Femur (tissue), 1 donor: ENCODE measurements at regions not wholly inside any gene's neighbourhood (a gene's known extent, or its start where the extent isn't known, plus 50 kb on each side); places are given as distances from the start of the nearest gene placed in this dataset.
"Not testable (repeated sequence)": the region's sequence is repeated elsewhere in the genome, so short reads cannot be mapped to it uniquely, and the experiment has no call there.

ENCODE experiments used
- DNase-seq: peaks from one replicate; pipeline ENCODE4 v3.0.0-alpha.2; 2017

GRCh38 chr5:42989190-42989589, 50.9 kb downstream of the ANXA2R start:
- no peak for DNase-seq

DNA sequence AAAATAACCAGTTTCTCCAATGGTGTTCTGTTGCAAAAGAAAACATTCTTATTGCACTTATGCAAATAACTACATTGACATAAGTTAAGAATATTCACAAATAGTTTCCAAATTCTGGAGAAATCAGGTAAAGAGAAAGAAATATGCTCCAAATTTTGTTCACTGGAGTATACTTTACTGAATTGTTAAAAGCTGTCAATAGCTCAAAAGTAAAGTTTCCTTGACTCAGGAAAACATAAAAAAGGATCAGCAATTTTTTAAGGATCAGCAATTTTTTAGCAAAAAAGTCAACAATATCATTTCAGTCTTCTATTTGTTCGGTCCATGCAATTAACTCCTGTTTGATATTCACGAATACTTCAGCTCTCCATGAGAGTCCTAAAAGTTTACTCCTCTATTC, 51.6 kb downstream of the ANXA2R start:
- DNase-seq: no peak

- no peak for DNase-seq
Observed at GRCh38 chr5:42985129-42986037, 54.7 kb downstream of the ANXA2R start.

DNA sequence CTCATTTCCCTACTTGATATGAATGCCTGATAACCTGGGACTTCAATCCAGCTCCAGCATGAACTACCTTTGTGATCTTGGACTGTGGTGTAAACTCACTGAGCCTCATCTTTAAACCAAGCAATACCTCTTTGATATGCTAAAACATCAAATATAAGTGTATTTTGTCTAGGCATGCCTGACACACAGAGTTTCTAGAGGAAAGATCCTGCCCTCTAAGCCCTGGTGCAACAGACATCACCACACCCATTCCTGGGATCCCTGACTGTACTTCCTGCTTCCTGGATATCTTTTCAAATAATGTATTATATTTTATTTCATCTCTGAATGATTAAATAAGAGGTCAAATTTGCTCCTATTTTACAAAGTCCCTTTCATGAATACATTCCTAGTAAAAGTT, 55.8 kb downstream of the ANXA2R start:
- no peak for DNase-seq

DNA sequence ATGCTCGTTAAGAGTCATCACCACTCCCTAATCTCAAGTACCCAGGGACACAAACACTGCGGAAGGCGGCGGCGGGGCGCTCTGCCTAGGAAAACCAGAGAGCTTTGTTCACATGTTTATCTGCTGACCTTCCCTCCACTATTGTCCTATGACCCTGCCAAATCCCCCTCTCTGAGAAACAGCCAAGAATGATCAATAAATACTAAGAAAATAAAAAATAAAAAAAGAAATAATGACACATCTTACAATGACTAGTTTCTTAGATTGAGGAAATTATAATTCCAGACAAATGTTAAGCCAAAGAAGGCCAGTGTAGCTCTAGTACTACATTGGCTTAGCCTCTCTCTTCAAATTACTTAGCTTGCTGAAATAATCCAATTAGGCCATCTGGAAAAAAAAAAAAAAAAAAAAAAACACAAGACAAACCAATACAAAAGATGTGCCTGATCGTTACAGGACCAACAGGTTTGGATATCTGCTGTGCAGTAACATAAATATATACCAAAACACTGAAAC, 58.0 kb downstream of the ANXA2R start:
- DNase-seq: no peak

DNA sequence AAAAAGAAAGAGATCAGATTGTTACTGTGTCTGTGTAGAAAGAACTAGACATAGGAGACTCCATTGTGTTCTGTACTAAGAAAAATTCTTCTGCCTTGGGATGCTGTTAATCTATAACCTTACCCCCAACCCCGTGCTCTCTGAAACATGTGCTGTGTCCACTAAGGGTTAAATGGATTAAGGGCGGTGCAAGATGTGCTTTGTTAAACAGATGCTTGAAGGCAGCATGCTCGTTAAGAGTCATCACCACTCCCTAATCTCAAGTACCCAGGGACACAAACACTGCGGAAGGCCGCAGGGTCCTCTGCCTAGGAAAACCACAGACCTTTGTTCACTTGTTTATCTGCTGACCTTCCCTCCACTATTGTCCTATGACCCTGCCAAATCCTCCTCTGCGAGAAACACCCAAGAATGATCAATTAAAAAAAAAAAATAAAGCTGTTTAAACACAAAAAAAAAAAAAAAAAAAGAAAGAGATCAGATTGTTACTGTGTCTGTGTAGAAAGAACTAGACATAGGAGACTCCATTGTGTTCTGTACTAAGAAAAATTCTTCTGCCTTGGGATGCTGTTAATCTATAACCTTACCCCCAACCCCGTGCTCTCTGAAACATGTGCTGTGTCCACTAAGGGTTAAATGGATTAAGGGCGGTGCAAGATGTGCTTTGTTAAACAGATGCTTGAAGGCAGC, 58.6 kb downstream of the ANXA2R start:
- DNase-seq: not testable (repeated sequence)

DNA sequence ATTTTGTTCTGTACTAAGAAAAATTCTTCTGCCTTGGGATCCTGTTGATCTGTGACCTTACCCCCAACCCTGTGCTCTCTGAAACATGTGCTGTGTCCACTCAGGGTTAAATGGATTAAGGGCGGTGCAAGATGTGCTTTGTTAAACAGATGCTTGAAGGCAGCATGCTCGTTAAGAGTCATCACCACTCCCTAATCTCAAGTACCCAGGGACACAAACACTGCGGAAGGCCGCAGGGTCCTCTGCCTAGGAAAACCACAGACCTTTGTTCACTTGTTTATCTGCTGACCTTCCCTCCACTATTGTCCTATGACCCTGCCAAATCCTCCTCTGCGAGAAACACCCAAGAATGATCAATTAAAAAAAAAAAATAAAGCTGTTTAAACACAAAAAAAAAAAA, 59.1 kb downstream of the ANXA2R start:
- not testable (repeated sequence) for DNase-seq

DNA sequence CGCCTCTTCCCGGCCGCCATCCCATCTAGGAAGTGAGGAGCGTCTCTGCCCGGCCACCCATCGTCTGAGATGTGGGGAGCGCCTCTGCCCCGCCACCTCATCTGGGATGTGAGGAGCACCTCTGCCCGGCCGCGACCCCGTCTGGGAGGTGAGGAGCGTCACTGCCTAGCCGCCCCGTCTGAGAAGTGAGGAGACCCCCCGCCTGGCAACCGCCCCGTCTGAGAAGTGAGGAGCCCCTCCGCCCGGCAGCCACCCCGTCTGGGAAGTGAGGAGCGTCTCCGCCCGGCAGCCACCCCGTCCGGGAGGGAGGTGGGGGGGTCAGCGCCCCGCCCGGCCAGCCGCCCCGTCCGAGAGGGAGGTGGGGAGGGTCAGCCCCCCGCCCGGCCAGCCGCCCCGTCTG, 59.7 kb downstream of the ANXA2R start:
- not testable (repeated sequence) for DNase-seq

DNA sequence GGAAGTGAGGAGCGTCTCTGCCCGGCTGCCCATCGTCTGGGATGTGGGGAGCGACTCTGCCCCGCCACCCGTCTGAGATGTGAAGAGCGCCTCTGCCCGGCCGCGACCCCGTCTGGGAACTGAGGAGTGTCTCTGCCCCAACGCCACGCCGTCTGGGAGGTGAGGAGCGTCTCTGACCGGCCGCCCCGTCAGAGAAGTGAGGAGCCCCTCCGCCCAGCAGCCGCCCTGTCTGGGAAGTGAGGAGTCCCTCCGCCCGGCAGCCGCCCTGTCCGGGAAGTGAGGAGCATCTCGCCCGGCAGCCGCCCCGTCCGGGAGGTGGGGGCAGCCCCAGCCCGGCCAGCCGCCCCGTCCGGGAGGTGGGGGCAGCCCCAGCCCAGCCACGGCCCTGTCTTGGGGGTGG, 60.9 kb downstream of the ANXA2R start:
- DNase-seq: not testable (repeated sequence)

GRCh38 chr5:42974536-42974935, 65.6 kb downstream of the ANXA2R start:
- no peak for DNase-seq

GRCh38 chr5:42970636-42971559, 69.2 kb downstream of the ANXA2R start:
- DNase-seq: no peak

GRCh38 chr5:42965934-42966333, 74.2 kb downstream of the ANXA2R start:
- DNase-seq: no peak

- DNase-seq: no peak
Observed at GRCh38 chr5:42963412-42963811, 76.7 kb downstream of the ANXA2R start.

DNA sequence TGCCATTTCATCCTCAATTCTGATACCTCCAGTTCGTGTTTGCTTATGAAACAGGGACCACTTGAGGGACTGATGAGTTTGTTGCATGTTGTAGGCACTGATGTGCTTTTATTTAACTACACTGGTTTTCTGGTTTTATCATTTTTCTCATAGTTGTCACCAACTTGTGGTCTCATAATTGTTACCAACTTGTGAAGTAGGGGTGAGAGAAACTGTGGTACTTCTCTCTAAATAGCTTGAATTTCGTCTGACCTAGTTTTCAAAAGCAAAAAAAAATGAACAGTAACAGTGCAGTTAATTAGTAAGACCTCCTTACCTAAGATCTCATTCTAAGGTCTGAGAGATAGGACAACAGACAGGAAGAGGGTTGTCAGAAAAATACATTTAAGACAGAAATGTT, 78.0 kb downstream of the ANXA2R start:
- no peak for DNase-seq

DNA sequence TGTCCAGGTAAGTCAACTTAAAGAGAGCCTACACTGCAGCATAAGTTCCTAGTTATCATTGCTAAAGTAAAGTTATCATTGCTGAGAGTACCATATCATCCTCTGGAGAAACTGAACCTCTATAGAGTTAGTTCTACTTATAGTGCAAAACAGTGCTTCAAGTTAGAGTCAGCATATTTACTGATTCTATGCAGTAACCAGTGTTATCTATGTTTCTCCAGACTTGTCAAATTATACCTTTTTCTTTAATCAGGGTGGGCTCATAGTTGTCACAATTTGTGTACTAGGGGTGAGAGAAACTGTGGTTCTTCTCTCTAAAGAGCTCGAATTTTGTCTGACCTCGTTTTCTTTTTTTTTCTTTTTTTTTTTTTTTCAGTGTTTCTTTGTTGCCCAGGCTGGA, 79.6 kb downstream of the ANXA2R start:
- no peak for DNase-seq

- DNase-seq: no peak
Observed at GRCh38 chr5:42956551-42956950, 83.6 kb downstream of the ANXA2R start.

- DNase-seq: peak; percentile 22
Observed at GRCh38 chr5:42953041-42953440, 87.1 kb downstream of the ANXA2R start.

GRCh38 chr5:42952578-42952974, 87.5 kb downstream of the ANXA2R start:
- DNase-seq: no peak

- DNase-seq: peak; percentile 50
Observed at GRCh38 chr5:42951293-42951840, 88.8 kb downstream of the ANXA2R start.

- DNase-seq: peak; percentile 71
Observed at GRCh38 chr5:42950456-42951292, 89.4 kb downstream of the ANXA2R start.

GRCh38 chr5:42950116-42950455, 90.0 kb downstream of the ANXA2R start:
- no peak for DNase-seq
